Keratinocyte (primary cell): ENCODE measurements at regions not wholly inside any gene's neighbourhood (a gene's known extent, or its start where the extent isn't known, plus 50 kb on each side); places are given as distances from the start of the nearest gene placed in this dataset.

Experiments used
- CTCF ChIP-seq, 3 experiments: IDR thresholded peaks in 1 of 3; conservative IDR thresholded peaks in 1 of 3; optimal IDR thresholded peaks in 1 of 3; 2 replicates in 2 of 3; 3 replicates in 1 of 3; pipeline versions ENCODE3 to v1.5.1; 2011; ENCODE audit warnings: low read length in 3 of 3, mild to moderate bottlenecking in 3 of 3, moderate library complexity in 2 of 3, control low read depth in 1 of 3, inconsistent platforms in 1 of 3; ENCODE audit not compliant: insufficient read depth in 2 of 3; ENCODE audit errors: extremely low read depth in 1 of 3
- EZH2 ChIP-seq: IDR thresholded peaks from one replicate; pipeline ENCODE4 v1.6.1; 2012; ENCODE audit warnings: inconsistent platforms, mild to moderate bottlenecking, low read length, moderate library complexity

DNA sequence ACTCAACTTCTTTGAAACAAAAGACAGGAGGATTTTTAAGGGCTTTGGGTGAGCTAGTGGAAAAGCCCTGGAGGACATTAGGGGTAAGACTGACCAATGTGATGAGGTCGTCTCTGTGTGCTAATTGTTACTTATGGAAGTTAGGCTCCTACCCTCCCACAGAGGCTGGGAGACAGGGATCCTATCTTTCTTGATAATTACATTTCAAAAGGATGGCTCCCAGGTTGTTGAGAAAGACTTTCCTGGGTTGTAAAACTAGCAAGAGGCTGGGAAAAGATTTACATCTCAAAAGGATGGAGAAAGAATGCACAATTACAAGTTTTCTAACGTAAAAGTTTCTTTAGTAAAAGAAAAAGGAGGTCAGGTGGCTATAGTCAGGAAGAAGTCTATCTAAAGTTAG lies 605.8 kb upstream of the GOT2 start:
- TF ChIP-seq CTCF (optimal IDR thresholded peaks at IDR 0.05 in 1 of 3, IDR thresholded peaks at IDR 0.05 in 1 of 3, conservative IDR thresholded peaks at IDR 0.05 in 1 of 3; ENCODE audit: extremely low read depth in 1 of 3, insufficient read depth in 2 of 3, low read length in 3 of 3) (no peak), EZH2 (no peak)
